Stimulated activated CD8-positive, alpha-beta memory T cell treated with anti-CD3 and anti-CD28 coated beads, Interleukin-4, amount 100 ng/mL, for 24 hours (primary cell): ENCODE measurements at regions not wholly inside any gene's neighbourhood (a gene's known extent, or its start where the extent isn't known, plus 50 kb on each side); places are given as distances from the start of the nearest gene placed in this dataset.

ENCODE experiments used
- DNase-seq: peaks from one replicate; pipeline ENCODE4 v3.0.0-alpha.2; 2020; ENCODE audit warnings: low read depth

DNA sequence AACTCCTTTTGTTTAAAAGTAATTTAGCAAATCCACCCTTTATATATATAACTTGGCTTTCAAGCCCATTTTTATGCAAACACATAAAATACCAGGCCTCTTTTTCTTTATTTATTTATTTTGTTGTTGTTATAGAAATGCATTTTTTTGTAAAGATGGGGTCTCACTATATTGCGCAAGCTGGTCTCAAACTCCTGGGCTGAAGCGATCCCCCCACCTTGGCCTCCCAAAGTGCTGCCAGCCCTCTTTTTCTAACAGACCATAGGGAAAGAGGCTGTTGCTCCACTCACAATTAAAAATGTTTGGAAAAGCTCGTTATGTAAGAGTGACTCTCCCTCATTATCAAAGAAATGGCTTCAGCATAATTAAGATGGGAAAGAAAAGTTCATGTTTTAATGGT, 440.9 kb downstream of the HACE1 start:
- DNase-seq, result no peak

DNA sequence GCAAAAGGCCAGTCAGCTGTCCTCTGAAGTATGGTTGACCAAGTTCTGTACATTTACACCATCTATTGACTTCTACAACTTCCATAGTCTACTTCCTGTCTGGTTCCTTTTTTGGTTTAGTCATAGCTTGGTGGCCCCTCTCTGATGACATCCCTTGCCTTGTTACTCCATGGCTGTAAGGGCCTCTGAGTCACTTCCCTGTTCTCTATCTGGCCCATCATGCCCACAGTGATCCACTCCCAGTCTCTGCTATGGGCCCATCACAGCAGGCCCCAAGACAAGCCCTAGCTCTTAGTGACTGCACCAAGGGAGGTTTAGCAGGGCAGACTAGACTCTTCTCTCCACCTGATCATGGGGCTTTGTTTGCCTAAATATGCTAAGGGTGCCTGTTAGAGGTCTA, 441.6 kb downstream of the HACE1 start:
- DNase-seq, result no peak

DNA sequence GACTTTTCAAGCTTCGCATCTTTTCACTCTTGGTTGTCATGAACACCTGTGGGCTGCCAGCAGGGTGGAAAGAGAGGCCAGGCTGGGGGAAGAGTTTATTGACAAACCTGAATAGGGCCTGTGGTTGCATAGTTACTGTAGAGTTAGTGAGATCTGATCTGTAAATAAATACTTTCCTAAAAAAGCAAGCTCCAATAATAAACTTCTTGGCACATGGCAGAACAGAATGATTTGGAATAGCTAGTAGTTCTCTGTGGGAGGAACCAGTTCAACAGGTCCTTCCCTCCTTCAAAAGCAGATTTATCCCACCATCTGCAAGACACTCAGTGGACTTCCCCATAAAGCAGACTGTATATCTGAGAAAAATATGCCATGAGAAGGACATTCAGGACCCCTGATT, 445.0 kb downstream of the HACE1 start:
- DNase-seq, result no peak

DNA sequence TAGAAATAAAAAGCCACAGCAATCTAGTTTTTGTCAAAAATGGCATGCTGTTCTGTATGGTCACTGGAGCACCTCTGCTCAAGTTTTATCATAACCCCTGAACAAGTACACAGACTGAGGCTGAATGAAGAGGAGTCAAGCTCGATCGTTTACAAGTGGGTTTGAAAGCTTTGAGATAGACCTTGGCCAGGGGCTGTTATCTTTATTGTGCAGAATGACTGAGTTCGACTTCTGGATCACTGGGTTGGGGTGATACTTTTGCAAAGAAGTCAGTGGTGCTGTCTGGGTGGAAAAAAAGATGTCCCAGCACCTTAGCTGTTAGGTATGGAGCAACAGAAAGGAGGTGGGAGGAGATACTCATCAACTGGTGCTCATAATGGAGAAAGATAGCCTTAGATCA, 446.0 kb downstream of the HACE1 start:
- no peak for DNase-seq

DNA sequence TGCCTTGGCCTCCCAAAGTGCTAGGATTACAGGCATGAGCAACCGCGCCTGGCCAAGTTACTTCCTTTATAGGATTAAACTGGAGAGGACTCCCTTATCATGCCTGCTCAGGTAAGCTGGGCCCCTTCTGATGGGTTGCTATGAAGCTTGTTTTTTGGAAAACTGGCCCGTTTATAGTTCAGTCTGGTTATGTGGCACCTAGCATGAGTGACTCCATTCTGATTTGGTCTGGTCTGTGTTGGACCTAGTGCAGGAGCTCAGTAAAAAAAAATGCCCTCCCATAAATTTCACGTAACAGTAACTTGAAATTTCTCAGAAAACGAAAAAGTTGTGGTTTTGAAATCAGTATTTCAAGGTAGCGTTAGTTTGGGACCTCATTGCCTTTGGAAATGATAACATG, 448.4 kb downstream of the HACE1 start:
- DNase-seq, result no peak

DNA sequence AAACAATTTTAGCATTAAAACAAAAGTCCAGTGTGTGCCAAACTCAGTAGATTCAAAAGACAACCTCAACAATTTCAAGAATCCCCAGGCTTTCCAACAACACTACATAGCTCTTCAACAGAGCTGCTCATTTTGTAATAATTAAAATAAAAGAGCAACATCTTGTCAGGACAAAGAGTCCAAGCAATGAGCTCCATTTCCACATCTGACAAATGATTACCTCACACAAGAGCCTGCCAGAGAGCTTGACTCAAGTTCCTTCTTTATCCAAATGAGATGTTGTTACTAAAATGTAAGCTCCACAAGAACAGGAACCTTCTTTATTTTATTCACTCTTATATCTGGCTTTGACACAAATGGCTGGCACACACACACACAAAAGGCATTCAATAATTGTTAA, 449.8 kb downstream of the HACE1 start:
- DNase-seq, result no peak

DNA sequence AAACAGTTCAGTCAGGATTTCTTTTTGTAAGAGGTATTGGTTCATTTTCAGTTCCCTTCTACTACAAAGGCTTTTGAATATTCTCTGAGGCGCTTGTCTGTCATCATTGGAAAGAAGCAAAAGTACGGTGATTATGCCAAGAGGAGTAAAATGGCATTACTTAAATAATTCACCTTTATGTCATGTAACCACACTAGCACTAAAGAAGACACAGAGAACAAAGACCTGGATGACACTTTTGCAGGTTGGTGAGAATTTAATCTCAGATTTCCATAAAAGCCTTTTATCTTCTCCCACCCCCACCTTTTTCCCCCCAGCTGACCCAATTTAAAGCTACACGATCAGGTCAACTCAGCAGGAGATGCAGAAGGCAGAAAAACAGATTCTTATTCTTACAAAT, 451.8 kb downstream of the HACE1 start:
- no peak for DNase-seq

DNA sequence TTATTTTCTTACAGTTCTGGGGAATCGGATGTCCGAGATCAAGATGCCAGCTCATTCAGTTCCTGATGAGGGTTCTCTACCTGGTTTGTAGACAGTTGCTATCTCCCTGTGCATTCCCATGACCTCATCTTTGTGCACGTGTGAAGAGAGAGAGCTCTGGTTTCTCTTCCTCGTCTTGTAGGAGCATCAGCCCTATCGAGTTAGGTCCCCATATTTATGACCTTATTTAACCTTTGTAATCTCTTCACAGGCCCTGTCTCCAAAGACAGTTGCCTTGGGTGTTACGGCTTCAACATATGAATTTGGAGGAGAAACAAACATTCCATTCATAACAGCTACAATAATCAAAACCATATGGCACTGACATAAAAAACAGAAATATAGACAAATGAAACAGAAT, 455.3 kb downstream of the HACE1 start:
- DNase-seq, result no peak

DNA sequence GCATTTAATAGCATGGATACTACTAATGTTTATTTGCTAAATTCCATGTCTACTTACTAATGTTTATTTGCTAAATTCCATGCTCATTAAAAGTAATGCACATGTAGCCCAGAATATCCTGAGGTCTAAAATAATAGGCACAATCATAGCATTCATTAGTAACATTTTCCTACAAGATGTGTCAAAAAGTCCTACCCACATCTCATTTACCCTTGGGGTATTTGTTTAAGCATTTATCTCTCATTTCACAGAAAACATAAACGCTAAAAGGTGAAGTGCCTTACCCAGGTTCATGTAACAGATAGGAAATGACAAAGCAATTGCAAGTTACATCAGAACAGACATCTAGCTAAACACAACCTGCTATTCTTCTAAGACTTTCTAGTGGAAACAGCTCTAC, 457.1 kb downstream of the HACE1 start:
- DNase-seq, result no peak

DNA sequence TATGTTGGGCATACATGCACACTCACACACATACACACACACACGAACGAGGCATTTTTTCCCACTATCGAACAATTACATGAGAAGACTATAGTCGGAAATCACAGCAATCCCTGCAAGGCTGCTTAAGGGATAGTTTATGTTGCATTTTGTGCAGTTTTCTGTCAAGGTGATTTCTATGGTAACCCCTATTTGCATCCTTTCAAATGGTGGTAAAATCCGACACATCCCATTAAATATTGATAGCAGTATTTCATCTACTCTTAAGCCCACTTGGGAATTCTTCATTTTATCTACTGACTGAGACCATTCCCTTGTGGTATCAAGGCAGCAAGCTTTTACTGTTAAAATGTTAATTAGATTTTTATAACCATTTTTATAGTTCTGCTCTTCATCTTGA, 457.8 kb downstream of the HACE1 start:
- no peak for DNase-seq

DNA sequence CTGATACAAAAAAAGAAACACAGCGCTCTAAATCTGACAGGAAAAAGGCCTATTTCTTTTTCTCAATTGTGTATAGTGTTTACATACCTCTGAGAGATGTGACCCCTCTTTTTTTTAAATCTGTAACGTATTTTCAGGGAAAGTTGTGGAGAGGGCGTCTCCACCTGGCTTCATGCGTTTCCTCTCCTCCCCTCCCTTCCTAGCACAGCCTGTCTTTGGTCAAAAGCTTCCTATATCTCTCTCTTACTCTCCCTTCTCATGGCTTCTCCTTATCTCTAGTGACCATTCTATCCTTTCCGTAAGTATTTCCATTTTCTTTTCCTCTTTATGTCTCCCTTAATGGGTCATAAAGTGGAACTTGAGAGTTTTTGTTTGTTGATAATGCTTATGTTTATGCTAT, 458.9 kb downstream of the HACE1 start:
- no peak for DNase-seq

DNA sequence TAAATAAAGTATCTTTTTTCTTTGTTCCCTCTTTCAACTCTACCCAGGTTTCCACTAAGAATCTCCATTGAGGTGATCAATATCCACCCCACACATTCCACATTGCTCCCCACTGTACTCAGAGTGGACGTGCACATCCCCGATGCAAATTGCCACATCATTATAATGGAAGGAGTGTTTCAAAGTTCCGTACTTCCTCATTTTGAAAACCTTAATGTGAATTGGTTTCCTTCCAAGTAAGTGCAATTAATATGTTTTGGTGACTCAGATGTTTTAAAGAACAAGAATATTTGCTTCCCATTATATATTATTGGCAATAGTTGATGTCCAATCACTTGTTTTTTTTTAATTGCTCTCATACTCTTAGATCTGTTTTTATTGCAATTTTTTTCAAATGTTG, 463.6 kb downstream of the HACE1 start:
- no peak for DNase-seq

DNA sequence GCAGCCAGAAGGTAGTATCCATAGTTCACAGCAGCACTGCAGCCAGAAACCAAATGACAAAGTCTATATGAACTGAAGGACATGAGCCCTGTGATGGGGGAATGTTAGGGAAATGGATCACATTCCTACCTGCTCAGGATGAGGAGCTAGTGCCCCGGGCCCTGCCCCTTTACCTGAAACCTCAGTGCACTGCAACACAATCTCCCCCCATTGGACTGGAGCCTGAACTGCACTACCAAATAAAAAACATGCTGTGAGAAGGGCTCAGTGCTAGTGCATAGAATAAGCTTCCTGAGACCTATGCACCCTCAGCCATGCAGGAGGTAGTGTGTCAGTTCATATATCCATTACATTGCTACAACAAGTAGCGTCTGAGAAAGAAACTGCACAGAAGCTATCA, 477.8 kb downstream of the HACE1 start:
- no peak for DNase-seq

DNA sequence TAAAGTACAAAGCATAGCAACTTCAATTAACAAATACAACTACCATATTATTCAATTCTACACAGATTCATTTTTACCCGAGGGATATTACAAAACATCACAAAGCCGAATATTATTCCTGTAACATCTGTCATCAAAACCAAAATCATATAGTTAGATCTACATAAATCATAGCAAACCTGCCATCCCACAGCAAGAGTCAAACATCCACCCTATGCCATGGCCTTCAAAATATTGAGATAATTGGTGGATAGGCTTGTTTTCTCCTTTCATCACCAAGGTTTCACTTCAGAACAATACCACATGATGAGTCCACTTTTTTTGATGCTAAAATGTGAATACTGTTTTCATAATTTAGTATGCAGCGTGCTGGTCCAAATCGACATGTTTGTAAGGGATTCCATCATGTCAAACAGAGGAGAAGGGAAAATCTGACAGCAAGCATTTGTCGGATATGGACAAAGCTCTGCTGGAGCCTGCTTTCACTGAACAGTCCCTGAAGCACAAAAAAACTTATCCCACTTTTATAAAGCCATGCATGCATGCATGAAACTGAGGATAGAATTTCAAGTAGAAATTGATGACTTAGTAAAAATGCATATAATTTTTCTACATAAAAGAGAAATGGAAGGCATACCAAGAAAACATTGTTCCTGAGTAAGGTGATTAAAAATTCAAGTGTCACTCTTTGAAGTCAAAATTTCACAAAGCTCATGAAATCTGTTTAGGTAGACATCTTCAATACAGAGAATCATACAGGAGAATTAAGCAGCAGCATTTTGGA, 494.1 kb downstream of the HACE1 start:
- DNase-seq, result no peak

DNA sequence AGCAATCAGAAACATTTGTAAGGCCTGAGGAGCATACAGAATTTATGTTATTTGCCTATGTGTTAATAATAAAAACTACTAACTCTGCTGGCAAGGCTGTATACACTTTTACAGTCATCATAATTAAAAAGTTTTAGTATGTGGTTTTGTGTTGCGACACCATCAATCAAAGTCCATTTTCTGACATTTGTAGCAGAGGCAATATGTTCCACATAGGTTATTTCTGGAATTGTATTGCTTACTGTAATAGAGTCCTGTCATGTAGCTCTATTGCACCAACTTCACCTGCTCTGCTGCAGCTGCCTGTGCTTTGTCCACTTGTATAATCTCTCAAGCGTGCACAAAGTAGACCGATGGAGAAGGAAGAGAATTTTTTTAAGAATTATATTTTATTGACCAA, 501.8 kb downstream of the HACE1 start:
- DNase-seq, result no peak

DNA sequence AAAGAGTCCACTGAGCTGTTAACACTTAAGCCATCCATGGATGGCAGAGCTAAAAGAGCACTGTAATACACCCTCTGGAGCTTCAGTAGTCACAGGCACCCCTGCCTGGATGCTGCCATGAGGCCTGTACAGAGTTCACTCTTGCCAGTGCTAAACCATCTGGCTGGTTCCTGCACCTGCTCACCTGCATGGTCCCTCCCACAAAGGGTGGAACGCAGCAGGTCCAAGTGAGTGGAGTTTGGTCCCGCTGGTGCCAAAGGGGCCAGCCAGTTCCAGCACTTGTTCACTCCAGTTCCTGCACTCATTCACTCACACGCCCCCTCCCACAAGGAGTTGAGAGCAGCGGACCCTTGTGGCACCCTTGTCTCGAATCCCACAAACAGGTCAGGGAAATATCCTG, 503.5 kb downstream of the HACE1 start:
- DNase-seq, result no peak

DNA sequence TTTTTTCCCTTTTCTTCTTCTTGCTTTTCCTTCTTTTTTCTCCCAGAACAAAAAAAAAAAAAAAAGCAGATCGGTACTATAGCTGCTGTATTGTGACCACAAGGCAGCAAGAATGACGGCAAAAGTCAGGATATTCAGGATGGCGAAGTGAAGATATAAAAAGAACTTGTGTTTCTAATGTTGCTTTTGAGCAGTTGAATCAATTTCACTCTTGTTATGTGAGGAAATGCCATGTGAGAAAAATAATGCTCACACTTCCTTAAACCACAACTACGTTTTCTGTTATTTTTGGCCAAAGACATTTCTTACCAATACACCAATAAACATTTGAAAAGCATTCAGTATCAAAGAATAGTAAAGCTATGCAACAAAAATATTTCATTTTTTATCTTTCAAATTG, 510.5 kb downstream of the HACE1 start:
- DNase-seq, result no peak

DNA sequence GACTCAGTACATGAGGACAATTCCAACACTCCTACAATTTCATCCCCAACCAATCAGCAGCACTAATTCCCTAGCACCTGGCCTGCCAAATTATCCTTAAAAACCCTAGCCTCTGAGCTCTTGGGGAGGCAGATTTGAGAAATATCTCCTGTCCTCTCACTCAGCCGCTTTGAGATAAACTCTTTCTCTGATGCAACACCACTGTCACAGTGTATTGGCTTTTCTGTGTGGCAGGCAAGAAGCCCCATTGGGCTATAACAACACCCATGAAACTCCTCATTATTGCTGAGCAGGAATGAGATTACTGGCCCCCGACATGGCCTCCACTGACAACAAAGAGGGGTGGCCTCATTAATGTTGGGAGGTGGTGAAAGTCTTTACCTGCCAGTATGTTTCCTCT, 515.5 kb downstream of the HACE1 start:
- DNase-seq, result no peak

DNA sequence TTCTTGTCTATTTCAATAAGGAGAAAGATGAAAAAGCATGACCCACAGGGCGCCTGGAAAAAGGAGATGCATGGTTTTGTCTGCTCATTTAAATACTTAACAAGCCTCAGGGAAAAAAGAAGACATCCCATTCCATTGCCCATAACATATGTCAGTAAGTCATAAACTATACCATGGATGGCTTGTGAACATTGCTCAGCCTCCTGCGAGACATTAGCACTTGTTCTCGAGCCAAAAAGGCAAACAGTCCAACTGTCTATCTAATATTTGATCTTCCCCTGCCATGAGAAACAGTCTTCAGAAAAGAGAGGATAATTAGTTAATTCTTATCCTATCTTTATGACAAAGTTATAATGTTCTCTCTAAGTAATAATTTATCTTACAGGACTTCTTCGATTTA, 527.4 kb downstream of the HACE1 start:
- no peak for DNase-seq

DNA sequence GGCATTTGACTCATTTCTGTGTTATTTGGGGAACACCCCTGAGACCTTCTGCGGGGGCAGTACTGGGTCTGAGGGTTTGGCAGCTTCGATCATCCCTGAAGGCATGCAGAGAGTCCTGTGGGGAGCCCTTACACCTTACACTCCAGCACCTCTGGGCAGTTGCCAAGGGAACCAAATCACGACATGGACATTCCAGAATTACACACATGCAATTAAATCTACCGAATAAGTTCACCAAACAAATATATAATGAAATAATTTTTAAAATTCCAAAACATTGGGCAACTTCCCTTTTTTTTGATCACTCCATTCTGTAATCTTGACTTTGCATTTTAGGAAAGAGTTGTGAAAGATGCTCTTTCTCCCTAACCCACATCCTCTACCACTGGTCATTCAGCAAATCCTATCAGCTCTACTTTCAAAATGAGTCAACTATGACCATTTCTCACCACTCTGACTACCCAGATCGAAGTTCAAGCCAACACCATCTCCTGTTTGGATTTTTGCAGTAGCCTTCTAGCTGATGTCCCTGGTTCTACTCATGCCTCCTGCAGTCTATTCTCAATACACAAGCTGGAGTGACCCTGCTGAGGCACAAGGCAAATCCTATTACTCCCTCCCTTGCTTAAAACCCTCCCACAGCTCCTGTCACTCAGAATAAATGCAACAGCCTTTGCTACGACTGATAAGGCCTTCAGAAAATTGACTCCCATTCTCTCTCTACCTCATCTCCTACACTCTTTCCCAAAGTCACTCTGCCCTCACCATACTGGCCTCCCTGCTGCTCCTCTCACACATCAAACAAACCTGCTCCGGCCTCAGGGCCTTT, 533.3 kb downstream of the HACE1 start:
- no peak for DNase-seq

DNA sequence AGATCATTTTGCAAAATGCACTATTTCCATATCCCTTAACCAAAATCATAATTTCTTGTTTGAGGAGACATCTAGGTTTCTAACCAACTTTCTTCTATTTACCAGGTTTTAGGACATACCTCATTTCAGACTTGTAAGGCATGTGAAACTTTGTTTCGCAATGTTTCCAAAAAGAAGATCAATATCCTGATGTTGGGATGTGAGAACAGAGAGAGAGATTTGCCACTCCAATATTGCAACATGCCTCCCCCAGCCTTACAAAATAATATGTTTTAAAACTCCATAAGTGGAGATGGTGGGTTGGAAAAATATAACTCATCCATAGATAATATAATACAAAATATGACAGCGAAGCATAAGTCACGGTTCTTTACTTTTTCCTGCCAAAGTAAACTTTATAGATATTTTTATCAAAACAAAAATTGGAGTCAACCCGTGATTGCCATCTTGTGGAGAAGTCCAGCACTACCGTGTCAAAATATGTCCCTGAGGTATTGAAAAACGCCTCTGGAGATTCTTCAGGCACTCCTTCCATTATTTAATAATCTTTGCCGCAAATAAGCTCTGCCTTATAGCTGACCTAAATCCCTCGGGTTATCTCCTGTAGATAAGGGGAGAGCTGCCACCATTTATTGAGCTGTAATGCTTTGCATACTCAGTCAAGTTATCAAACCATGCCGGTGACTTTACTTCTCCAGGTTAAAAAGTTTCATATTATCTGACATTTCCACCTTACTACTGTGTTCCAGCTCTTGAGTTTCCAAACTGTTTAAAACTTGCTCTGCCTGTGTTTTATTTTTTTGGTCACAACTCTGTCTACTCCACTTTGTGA, 534.2 kb downstream of the HACE1 start:
- no peak for DNase-seq

DNA sequence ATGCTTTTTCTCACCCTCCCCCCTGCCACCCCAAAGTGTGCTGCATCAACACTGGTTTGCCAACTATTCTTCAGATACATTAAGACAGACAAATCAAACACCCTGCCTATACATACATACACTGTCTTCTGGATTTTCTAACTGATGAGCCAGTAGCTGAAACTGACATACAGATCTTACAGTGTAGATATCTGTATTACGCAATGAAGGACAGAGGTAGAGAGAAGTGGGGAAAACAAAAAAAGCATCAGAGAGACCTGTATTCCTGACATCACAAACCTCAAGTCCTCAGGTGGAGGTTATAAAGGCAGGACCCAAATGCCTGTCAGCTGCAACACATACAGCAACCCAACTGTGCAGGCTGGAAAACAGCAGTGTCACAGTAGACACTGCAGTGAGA, 535.4 kb downstream of the HACE1 start:
- DNase-seq, result no peak

DNA sequence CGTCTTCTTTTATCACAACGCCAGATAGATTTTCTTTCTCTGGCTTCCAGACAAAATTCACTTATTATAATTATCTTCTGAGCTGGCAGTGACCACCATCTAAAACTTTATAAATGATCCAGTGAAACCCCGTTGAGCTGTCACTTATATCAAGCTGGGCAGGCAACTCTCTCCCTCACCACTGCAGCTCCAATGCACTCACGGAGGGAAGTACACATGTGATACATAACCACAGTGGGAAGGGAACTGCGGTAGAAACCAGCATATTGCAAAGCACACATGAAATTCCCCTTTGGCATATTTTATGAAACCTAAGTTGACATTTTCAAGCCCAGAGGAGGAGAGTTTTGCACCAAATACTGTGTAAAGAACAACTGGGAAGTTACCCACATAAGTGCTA, 536.9 kb downstream of the HACE1 start:
- no peak for DNase-seq
